ENCODE measurements at regions not wholly inside any gene's neighbourhood (a gene's known extent, or its start where the extent isn't known, plus 50 kb on each side); places are given as distances from the start of the nearest gene placed in this dataset.

GRCh38 chr4:46459308-46459707, 69.4 kb upstream of the GABRA2 start:
- TF ChIP-seq CTCF (IDR thresholded peaks at IDR 0.05) (no peak), EP300 (IDR thresholded peaks at IDR 0.05; ENCODE audit: low read depth) (no peak)
